ENCODE measurements at regions not wholly inside any gene's neighbourhood (a gene's known extent, or its start where the extent isn't known, plus 50 kb on each side); places are given as distances from the start of the nearest gene placed in this dataset.

GRCh38 chr14:85159726-85160125 is 370.2 kb upstream of the FLRT2 start:
- TF ChIP-seq CTCF (IDR thresholded peaks at IDR 0.05; ENCODE audit: poor library complexity) (no peak), EZH2phosphoT487 (IDR thresholded peaks at IDR 0.05; ENCODE audit: low read depth, severe bottlenecking, unreplicated experiment) (no peak)
